Panc1 (cell line): ENCODE measurements at regions not wholly inside any gene's neighbourhood (a gene's known extent, or its start where the extent isn't known, plus 50 kb on each side); places are given as distances from the start of the nearest gene placed in this dataset.

Source experiments
- ATAC-seq: fragments of 200-7000 bp; cut with Tn5 transposase; 2 replicates; pipeline ENCODE4 v1.9.1; 2020; ENCODE audit warnings: mild to moderate bottlenecking, moderate library complexity
- BruUV-seq: library from RNA; stranded (reverse); fragments of 400-500 nt; replicated peaks from 2 replicates; lab custom pipeline; 2021; lab: Mats Ljungman, UMichigan
- CTCF ChIA-PET: fragments of 300-600 bp; sonication (Branson Sonifier 250); formaldehyde crosslinking; loops from one replicate; lab custom pipeline; 2022; ENCODE audit warnings: antibody characterized with exemption; lab: Charles Lee
- POLR2A ChIA-PET: fragments of 300-600 bp; sonication (Branson Sonifier 250); formaldehyde crosslinking; loops from one replicate; lab custom pipeline; 2022; ENCODE audit warnings: antibody characterized with exemption; lab: Charles Lee
- DNase-seq: peaks from one replicate; pipeline ENCODE4 v3.0.0-alpha.2; 2010; ENCODE audit warnings: low read depth, low spot score
- H3K27ac ChIP-seq: 2 replicates; pipeline ENCODE4 v1.5.1; 2011; ENCODE audit warnings: mild to moderate bottlenecking, low read length, inconsistent platforms
- H3K27me3 ChIP-seq: fragments of 200-500 bp; sonication (Bioruptor generic); 2 replicates; pipeline ENCODE4 v1.6.0; 2014; ENCODE audit warnings: low read length, inconsistent platforms; ENCODE audit not compliant: control insufficient read depth, insufficient read depth
- H3K36me3 ChIP-seq: fragments of 200-500 bp; sonication (Bioruptor generic); 2 replicates; pipeline ENCODE4 v1.5.1; 2014; ENCODE audit warnings: inconsistent platforms, mild to moderate bottlenecking, low read length, moderate library complexity; ENCODE audit not compliant: control insufficient read depth, insufficient read depth
- H3K4me1 ChIP-seq: 2 replicates; pipeline ENCODE4 v1.5.1; 2011; ENCODE audit warnings: inconsistent platforms, mild to moderate bottlenecking, low read length, moderate library complexity; ENCODE audit not compliant: control insufficient read depth, insufficient read depth
- H3K4me3 ChIP-seq, 2 experiments: 2 replicates each; pipeline ENCODE4 v1.5.1; 2011 to 2012; ENCODE audit warnings: low read depth in 2 of 2, low read length in 2 of 2, mild to moderate bottlenecking in 2 of 2, inconsistent platforms in 1 of 2, moderate library complexity in 1 of 2
- H3K9me3 ChIP-seq: fragments of 200-500 bp; sonication (Bioruptor generic); 2 replicates; pipeline ENCODE4 v1.5.1; 2014; ENCODE audit warnings: low read depth, mild to moderate bottlenecking, inconsistent platforms, low read length, moderate library complexity; ENCODE audit not compliant: control insufficient read depth, insufficient read depth
- CTCF ChIP-seq: fragments of 450-650 bp; IDR thresholded peaks from 2 replicates; pipeline ENCODE4 v1.5.1; 2017; ENCODE audit warnings: mild to moderate bottlenecking
- POLR2AphosphoS5 ChIP-seq: IDR thresholded peaks from 2 replicates; pipeline ENCODE4 v1.6.1; 2012; ENCODE audit warnings: mild to moderate bottlenecking, low read depth, low read length, moderate library complexity
- REST ChIP-seq, 2 experiments: IDR thresholded peaks; 2 replicates each; pipeline ENCODE4 v1.6.1; 2011 to 2012; ENCODE audit warnings: low read depth in 2 of 2, control low read depth in 1 of 2, low read length in 1 of 2, mild to moderate bottlenecking in 1 of 2, moderate library complexity in 1 of 2; ENCODE audit not compliant: insufficient read depth in 1 of 2
- SIN3A ChIP-seq: IDR thresholded peaks from 2 replicates; pipeline ENCODE4 v1.6.1; 2012; ENCODE audit warnings: low read depth, mild to moderate bottlenecking, low read length, moderate library complexity, borderline replicate concordance; ENCODE audit not compliant: insufficient read depth
- TCF7L2 ChIP-seq: IDR thresholded peaks from 2 replicates; pipeline ENCODE4 v1.6.1; 2011; ENCODE audit warnings: mild to moderate bottlenecking, low read depth, low read length, inconsistent platforms
- in situ Hi-C: cut with HindIII; loops from 2 replicates; pipeline ENCODE4 v1.10.0; 2016; ENCODE audit warnings: low sequenced_read_pairs, low pct_unique_long_range_greater_than_20kb
- intact Hi-C: fragments of 100-400 bp; cut with micrococcal nuclease; formaldehyde crosslinking; loops from one replicate; pipeline ENCODE4 v1.10.0; 2022; ENCODE audit not compliant: unreplicated experiment

GRCh38 chr2:45072862-45073237 lies 63.6 kb upstream of the SIX2 start:
- peaks cover 9% of the 10 kb centered on the region; the same call in 1 of the 2 replicates for H3K27me3 ChIP-seq
- POLR2A ChIA-PET: no interaction called here
- no peaks in the 10 kb centered on the region for H3K36me3 ChIP-seq
- H3K27ac ChIP-seq: no peak overlapping the region
- no peak for TF ChIP-seq SIN3A
- TF ChIP-seq REST (IDR thresholded peaks at IDR 0.05; ENCODE audit: insufficient read depth in 1 of 2, low read depth in 2 of 2, low read length in 1 of 2): no peak
- no peak for TF ChIP-seq POLR2AphosphoS5
- no peak for TF ChIP-seq CTCF
- no peak for DNase-seq
- no peak for ATAC-seq
- H3K4me1 ChIP-seq: no peaks in the 10 kb centered on the region
- no peaks in the 10 kb centered on the region for H3K9me3 ChIP-seq
- intact Hi-C loops: no loop called here
- no peak overlapping the region for H3K4me3 ChIP-seq
- CTCF ChIA-PET: no interaction called here
- no TSS peak for BruUV-seq
- in situ Hi-C loops: no loop called here

GRCh38 chr2:45072064-45072861 lies 63.0 kb upstream of the SIX2 start:
- DNase-seq: no peak
- intact Hi-C loops (no loop called here), in situ Hi-C loops (no loop called here)
- no peak for ATAC-seq
- Histone ChIP-seq H3K9me3 (no peaks in the 10 kb centered on the region), H3K36me3 (no peaks in the 10 kb centered on the region), H3K27ac (no peak overlapping the region), H3K4me3 (no peak overlapping the region), H3K4me1 (no peaks in the 10 kb centered on the region), H3K27me3 (peaks cover 14% of the 10 kb centered on the region; the same call in 1 of the 2 replicates)
- TF ChIP-seq TCF7L2: no peak
- TF ChIP-seq CTCF: no peak
- TF ChIP-seq POLR2AphosphoS5: no peak
- TF ChIP-seq REST (IDR thresholded peaks at IDR 0.05; ENCODE audit: insufficient read depth in 1 of 2, low read depth in 2 of 2, low read length in 1 of 2): no peak
- no peak for TF ChIP-seq SIN3A
- no TSS peak for BruUV-seq
- ChIA-PET POLR2A (no interaction called here), CTCF (no interaction called here)
